SK-N-SH (cell line): ENCODE measurements at regions not wholly inside any gene's neighbourhood (a gene's known extent, or its start where the extent isn't known, plus 50 kb on each side); places are given as distances from the start of the nearest gene placed in this dataset.
"Not testable (repeated sequence)": the region's sequence is repeated elsewhere in the genome, so short reads cannot be mapped to it uniquely, and the experiment has no call there.

Experiments used
- CTCF ChIA-PET: fragments of 300-600, 350-600 bp; formaldehyde crosslinking; extraction: SDS; loops from one replicate; lab custom pipeline; 2021; lab: Yijun Ruan, JAX
- POLR2A ChIA-PET: fragments of 350-600 bp; sonication (Branson Sonifier 250); formaldehyde crosslinking; extraction: SDS; loops from one replicate; lab custom pipeline; 2020; ENCODE audit warnings: antibody characterized with exemption, inconsistent platforms; lab: Yijun Ruan, JAX
- DNase-seq: peaks from one replicate; pipeline ENCODE4 v3.0.0; 2012
- H2AFZ ChIP-seq: fragments of 200-600 bp; sonication (generic); 2 replicates; pipeline ENCODE4 v1.8.1; 2016; ENCODE audit warnings: antibody characterized with exemption, mild to moderate bottlenecking, low read depth
- H3F3A ChIP-seq: fragments of 200-600 bp; sonication (generic); replicated peaks from 2 replicates; pipeline ENCODE3; 2016; ENCODE audit warnings: antibody characterized with exemption, mild to moderate bottlenecking; ENCODE audit not compliant: insufficient read depth
- H3K27ac ChIP-seq, 2 experiments: fragments of 200-500 bp in 1 of 2; fragments of 200-600 bp in 1 of 2; sonication (Bioruptor generic) in 1 of 2; sonication (generic), shearing (Covaris generic) in 1 of 2; 2 replicates each; pipeline versions ENCODE4 v1.5.1 to v1.6.1; 2014 to 2016; ENCODE audit warnings: low read depth in 2 of 2, inconsistent platforms in 1 of 2, low read length in 1 of 2, mild to moderate bottlenecking in 1 of 2, mixed read lengths in 1 of 2
- H3K27me3 ChIP-seq: fragments of 200-600 bp; sonication (generic), shearing (Covaris generic); 2 replicates; pipeline ENCODE4 v1.6.1; 2016; ENCODE audit warnings: mixed run types; ENCODE audit not compliant: insufficient read depth
- H3K36me3 ChIP-seq, 2 experiments: fragments of 200-500 bp in 1 of 2; fragments of 200-600 bp in 1 of 2; sonication (Bioruptor generic) in 1 of 2; sonication (generic) in 1 of 2; replicated peaks in 1 of 2; 2 replicates each; pipeline versions ENCODE3 to v1.5.1; 2014 to 2016; ENCODE audit warnings: low read length in 1 of 2, mild to moderate bottlenecking in 1 of 2; ENCODE audit not compliant: insufficient read depth in 2 of 2, control insufficient read depth in 1 of 2
- H3K4me1 ChIP-seq, 2 experiments: fragments of 200-500 bp in 1 of 2; fragments of 200-600 bp in 1 of 2; sonication (Bioruptor generic) in 1 of 2; sonication (generic), shearing (Covaris generic) in 1 of 2; 2 replicates each; pipeline versions ENCODE4 v1.5.1 to v1.6.1; 2014 to 2016; ENCODE audit warnings: low read depth in 1 of 2, low read length in 1 of 2, mixed run types in 1 of 2; ENCODE audit not compliant: insufficient read depth in 2 of 2, control insufficient read depth in 1 of 2
- H3K4me2 ChIP-seq: fragments of 200-600 bp; sonication (generic), shearing (Covaris generic); 2 replicates; pipeline ENCODE4 v1.6.1; 2017; ENCODE audit warnings: mixed run types
- H3K4me3 ChIP-seq, 2 experiments: fragments of 200-500 bp in 1 of 2; fragments of 200-600 bp in 1 of 2; sonication (Bioruptor generic) in 1 of 2; sonication (generic), shearing (Covaris generic) in 1 of 2; 2 replicates each; pipeline versions ENCODE4 v1.5.1 to v1.8.1; 2014 to 2016; ENCODE audit warnings: low read depth in 2 of 2, inconsistent platforms in 1 of 2, low read length in 1 of 2, mild to moderate bottlenecking in 1 of 2, mixed read lengths in 1 of 2, moderate library complexity in 1 of 2
- H3K79me2 ChIP-seq: fragments of 200-600 bp; sonication (generic); 2 replicates; pipeline ENCODE4 v1.8.1; 2017; ENCODE audit warnings: mild to moderate bottlenecking; ENCODE audit not compliant: insufficient read depth
- H3K9ac ChIP-seq: fragments of 200-600 bp; sonication (generic); 2 replicates; pipeline ENCODE4 v1.6.1; 2017; ENCODE audit warnings: mixed run types
- H3K9me2 ChIP-seq: fragments of 200-600 bp; sonication (generic); 2 replicates; pipeline ENCODE4 v1.6.1; 2017; ENCODE audit warnings: mixed run types
- H3K9me3 ChIP-seq: fragments of 200-600 bp; sonication (generic); 2 replicates; pipeline ENCODE4 v1.6.1; 2017; ENCODE audit warnings: mixed run types, mild to moderate bottlenecking, moderate library complexity
- H4K20me1 ChIP-seq: fragments of 200-600 bp; sonication (generic); 2 replicates; pipeline ENCODE4 v1.6.1; 2017; ENCODE audit warnings: mild to moderate bottlenecking, mixed run types; ENCODE audit not compliant: insufficient read depth
- FOXM1 ChIP-seq: IDR thresholded peaks from 2 replicates; pipeline ENCODE4 v1.4.0; 2012; ENCODE audit warnings: low read depth, mild to moderate bottlenecking
- GABPA ChIP-seq: IDR thresholded peaks from 2 replicates; pipeline ENCODE4 v1.4.0; 2012; ENCODE audit warnings: low read depth, mild to moderate bottlenecking
- GATA2 ChIP-seq: sonication (generic); formaldehyde crosslinking; IDR thresholded peaks from 2 replicates; pipeline ENCODE4 v1.5.0; 2020; ENCODE audit warnings: mild to moderate bottlenecking, missing genetic modification reagents
- MEF2A ChIP-seq: IDR thresholded peaks from 2 replicates; pipeline ENCODE4 v1.4.0; 2012; ENCODE audit warnings: low read depth, borderline replicate concordance
- NFIC ChIP-seq: IDR thresholded peaks from 2 replicates; pipeline ENCODE4 v1.4.0; 2012; ENCODE audit warnings: borderline replicate concordance
- RCOR1 ChIP-seq: fragments of 150-350 bp; IDR thresholded peaks from 2 replicates; pipeline ENCODE4 v1.6.1; 2017; ENCODE audit warnings: antibody characterized with exemption, low read length
- SIN3A ChIP-seq: IDR thresholded peaks from 2 replicates; pipeline ENCODE4 v1.6.1; 2012; ENCODE audit warnings: low read depth, mild to moderate bottlenecking, low read length, moderate library complexity, borderline replicate concordance
- TCF12 ChIP-seq: IDR thresholded peaks from 2 replicates; pipeline ENCODE4 v1.4.0; 2012
- WGBS: methylation state at CpG from one replicate; pipeline ENCODE4 v1.1.6; 2017; ENCODE audit warnings: low lambda C conversion rate; 5-methylcytosine and 5-hydroxymethylcytosine counted together
- TF ChIP-seq, protein P1 (sequence below): IDR thresholded peaks from 2 replicates; pipeline ENCODE4 v1.4.0; 2012; ENCODE audit warnings: low read depth, borderline replicate concordance
- TF ChIP-seq, protein P2 (sequence below): IDR thresholded peaks from 2 replicates; pipeline ENCODE4 v1.6.1; 2012; ENCODE audit warnings: mild to moderate bottlenecking, low read depth, low read length, moderate library complexity

DNA sequence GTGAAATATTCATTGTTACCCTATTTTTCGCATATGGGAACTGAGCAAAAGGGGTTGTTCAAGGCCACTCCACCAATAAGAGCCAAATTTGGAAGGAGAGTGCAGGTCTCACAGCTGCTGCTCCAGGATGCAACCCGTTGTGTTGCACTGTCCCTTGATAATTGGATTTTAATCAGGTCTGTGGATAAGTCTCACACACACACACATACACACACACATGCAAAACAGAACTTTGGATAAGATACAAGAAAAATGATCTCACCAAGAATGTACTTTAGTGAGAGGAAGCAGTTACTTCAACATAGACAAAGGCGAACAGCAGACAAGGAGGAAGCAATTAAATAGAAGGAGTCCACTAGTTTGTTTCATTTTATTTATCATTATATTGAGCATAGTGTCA lies 127.3 kb upstream of the EDNRB start:
- no peak for DNase-seq
- WGBS = 9% methylated on average over 3 of the region's 3 CpGs
- Histone ChIP-seq H4K20me1 (no peaks in the 10 kb centered on the region), H3K27me3 (no peaks in the 10 kb centered on the region), H3K79me2 (no peaks in the 10 kb centered on the region), H3K4me2 (no peak overlapping the region), H3K9me2 (no peaks in the 10 kb centered on the region; the same call in 1 of the 2 replicates), H3K27ac (no peak overlapping the region), H2AFZ (no peak overlapping the region), H3F3A (no peaks in the 10 kb centered on the region), H3K4me1 (no peaks in the 10 kb centered on the region), H3K9me3 (no peaks in the 10 kb centered on the region), H3K4me3 (no peak overlapping the region), H3K9ac (no peak overlapping the region), H3K36me3 (no peaks in the 10 kb centered on the region)
- CTCF ChIA-PET = no interaction called here
- no peak for TF ChIP-seq FOXM1
- TF ChIP-seq GATA2 (CRISPR knock-in tag) = no peak
- TF ChIP-seq TCF12 = no peak
- no peak for TF ChIP-seq MEF2A
- no peak for TF ChIP-seq RCOR1
- TF ChIP-seq, protein P1, sequence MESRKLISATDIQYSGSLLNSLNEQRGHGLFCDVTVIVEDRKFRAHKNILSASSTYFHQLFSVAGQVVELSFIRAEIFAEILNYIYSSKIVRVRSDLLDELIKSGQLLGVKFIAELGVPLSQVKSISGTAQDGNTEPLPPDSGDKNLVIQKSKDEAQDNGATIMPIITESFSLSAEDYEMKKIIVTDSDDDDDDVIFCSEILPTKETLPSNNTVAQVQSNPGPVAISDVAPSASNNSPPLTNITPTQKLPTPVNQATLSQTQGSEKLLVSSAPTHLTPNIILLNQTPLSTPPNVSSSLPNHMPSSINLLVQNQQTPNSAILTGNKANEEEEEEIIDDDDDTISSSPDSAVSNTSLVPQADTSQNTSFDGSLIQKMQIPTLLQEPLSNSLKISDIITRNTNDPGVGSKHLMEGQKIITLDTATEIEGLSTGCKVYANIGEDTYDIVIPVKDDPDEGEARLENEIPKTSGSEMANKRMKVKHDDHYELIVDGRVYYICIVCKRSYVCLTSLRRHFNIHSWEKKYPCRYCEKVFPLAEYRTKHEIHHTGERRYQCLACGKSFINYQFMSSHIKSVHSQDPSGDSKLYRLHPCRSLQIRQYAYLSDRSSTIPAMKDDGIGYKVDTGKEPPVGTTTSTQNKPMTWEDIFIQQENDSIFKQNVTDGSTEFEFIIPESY = no peak
- no peak for TF ChIP-seq GABPA
- TF ChIP-seq, protein P2, sequence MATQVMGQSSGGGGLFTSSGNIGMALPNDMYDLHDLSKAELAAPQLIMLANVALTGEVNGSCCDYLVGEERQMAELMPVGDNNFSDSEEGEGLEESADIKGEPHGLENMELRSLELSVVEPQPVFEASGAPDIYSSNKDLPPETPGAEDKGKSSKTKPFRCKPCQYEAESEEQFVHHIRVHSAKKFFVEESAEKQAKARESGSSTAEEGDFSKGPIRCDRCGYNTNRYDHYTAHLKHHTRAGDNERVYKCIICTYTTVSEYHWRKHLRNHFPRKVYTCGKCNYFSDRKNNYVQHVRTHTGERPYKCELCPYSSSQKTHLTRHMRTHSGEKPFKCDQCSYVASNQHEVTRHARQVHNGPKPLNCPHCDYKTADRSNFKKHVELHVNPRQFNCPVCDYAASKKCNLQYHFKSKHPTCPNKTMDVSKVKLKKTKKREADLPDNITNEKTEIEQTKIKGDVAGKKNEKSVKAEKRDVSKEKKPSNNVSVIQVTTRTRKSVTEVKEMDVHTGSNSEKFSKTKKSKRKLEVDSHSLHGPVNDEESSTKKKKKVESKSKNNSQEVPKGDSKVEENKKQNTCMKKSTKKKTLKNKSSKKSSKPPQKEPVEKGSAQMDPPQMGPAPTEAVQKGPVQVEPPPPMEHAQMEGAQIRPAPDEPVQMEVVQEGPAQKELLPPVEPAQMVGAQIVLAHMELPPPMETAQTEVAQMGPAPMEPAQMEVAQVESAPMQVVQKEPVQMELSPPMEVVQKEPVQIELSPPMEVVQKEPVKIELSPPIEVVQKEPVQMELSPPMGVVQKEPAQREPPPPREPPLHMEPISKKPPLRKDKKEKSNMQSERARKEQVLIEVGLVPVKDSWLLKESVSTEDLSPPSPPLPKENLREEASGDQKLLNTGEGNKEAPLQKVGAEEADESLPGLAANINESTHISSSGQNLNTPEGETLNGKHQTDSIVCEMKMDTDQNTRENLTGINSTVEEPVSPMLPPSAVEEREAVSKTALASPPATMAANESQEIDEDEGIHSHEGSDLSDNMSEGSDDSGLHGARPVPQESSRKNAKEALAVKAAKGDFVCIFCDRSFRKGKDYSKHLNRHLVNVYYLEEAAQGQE = no peak
- no peak for TF ChIP-seq NFIC
- TF ChIP-seq SIN3A = no peak
- TF ChIP-seq, all 33 proteins: peak for 0
- POLR2A ChIA-PET = no interaction called here

DNA sequence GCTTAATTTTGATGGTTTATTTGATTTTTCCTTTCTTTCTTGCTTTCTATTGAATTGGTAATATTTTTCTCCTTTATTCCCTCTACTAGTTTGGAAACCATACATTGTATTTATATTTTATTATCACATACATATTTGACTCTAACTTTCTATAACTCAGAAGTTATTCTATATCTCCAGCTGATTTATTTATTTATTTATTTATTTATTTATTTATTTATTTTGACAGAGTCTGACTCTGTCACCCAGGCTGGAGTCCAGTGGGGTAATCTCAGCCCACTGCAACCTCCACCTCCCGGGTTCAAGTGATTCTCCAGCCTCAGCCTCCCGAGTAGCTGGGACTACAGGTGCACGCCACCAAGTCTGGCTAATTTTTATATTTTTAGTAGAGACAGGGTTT lies 122.7 kb upstream of the EDNRB start:
- POLR2A ChIA-PET, H3K9me3 ChIP-seq, H3K36me3 ChIP-seq, H3K79me2 ChIP-seq, H3K4me2 ChIP-seq, H3K27ac ChIP-seq, H2AFZ ChIP-seq, H3K9me2 ChIP-seq, H3F3A ChIP-seq, H3K27me3 ChIP-seq, H3K4me3 ChIP-seq, H3K9ac ChIP-seq, DNase-seq, H4K20me1 ChIP-seq, H3K4me1 ChIP-seq, CTCF ChIA-PET: not testable (repeated sequence)
- WGBS = 34% methylated on average over 3 of the region's 3 CpGs
